NCI-H1930 (cell line): ENCODE measurements at regions not wholly inside any gene's neighbourhood (a gene's known extent, or its start where the extent isn't known, plus 50 kb on each side); places are given as distances from the start of the nearest gene placed in this dataset.

Experiments
- DNase-seq, 2 experiments: peaks; one replicate each; lab custom pipeline; 2025; lab: John Stamatoyannopoulos, UW

GRCh38 chr20:39105551-39105950 is 143.4 kb downstream of the DHX35 start:
- DNase-seq, result no peak

- no peak for DNase-seq
Measured at GRCh38 chr20:39103732-39104131, 141.6 kb downstream of the DHX35 start.

GRCh38 chr20:39103305-39103704 is 141.2 kb downstream of the DHX35 start:
- DNase-seq, result no peak

- DNase-seq, result no peak
Measured at GRCh38 chr20:39101895-39102294, 139.8 kb downstream of the DHX35 start.

DNA sequence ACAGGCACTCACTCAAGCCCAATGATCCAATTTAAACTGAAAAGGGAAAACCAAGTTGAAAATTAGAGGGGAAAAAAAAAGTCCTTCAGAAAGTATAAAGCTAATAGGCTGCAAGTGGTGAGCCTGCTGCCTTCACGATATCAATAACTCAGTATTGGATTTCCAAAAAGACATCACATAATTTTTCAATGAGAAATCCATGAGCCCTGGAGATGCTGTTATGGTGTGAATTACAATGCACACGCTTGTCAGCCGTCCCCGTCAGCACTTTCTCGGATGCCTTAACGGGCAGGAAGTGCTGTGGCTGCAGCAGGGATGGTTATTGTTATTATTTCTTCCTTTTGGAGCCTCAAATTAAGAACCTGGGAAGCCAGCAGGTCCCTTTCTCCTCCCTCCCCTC is 138.5 kb downstream of the DHX35 start:
- no peak for DNase-seq

DNA sequence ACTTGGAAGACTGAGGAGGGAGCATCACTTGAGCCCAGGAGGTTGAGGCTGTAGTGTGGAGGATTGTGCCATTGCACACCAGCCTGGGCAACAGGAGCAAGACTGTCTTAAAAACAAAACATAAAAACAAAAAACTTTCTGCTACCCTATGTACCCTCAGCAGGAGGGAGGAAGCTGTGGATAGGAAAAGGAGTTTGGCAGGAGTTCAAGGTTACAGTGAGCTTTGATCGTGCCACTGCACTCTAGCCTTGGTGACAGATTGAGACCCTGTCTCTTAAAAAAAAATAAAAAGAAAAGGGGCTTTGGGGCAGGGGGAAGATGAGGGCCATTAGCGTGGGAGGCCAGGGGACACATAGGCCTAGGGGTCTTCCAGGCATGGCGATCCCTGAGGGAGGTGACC is 135.7 kb downstream of the DHX35 start:
- no peak for DNase-seq

- DNase-seq, result no peak
Measured at GRCh38 chr20:39095870-39096269, 133.7 kb downstream of the DHX35 start.

GRCh38 chr20:39094391-39094790 is 132.2 kb downstream of the DHX35 start:
- DNase-seq, result no peak

DNA sequence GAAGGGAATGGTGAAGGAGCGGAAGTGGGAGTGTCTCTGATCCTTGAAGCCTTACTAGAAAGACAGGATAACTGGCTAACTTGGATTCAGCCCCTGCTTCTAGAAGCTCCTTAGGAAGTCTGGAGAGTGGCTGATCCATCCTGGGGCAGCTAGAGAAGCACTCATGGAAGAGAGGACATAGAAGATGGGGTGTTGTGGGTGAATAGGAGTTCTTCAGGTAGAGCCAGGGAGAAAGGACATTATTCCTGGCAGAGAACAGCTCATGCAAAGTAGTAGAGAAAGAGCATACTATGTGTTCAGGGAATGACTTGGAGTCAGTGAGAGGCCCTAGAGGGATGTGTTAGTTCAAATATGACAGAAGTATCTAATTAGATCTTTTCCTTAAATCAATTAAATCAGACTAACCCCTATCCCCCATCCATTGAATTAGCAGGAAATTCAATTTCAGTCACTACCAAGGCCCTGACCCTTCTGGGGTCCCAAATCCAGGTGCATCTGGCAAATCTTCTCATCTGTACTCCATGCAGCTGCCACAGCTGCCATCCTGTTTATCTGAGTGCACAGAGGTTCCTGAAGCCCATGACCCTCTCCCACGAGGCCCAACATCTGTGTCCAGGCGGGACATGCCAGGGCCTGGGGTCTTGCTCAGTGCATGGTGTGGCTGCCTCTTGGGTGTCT is 130.7 kb downstream of the DHX35 start:
- no peak for DNase-seq

- DNase-seq, result no peak
Measured at GRCh38 chr20:39090906-39091305, 128.8 kb downstream of the DHX35 start.

DNA sequence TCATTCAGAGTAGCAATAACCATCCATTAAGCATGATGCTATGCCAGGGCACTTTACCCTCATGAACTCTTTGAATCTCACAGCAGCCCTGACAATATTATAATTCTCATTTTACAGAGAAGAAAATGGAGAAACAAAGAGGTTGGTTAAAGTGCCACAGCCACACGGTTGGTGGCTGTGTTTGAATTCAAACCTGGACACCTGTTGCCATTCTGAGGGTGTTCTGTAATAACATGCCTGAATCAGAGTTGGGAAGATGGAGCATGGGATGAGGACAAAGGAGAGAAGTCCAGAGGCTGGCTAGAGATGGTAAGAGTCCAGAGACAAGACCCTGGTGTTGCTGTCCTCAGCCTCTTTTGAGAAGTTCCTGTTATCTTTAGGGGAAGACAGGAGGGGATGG is 127.7 kb downstream of the DHX35 start:
- no peak for DNase-seq
